22Rv1 (cell line): ENCODE measurements at regions not wholly inside any gene's neighbourhood (a gene's known extent, or its start where the extent isn't known, plus 50 kb on each side); places are given as distances from the start of the nearest gene placed in this dataset.

Experiments used
- ZFX ChIP-seq: fragments of 450-650 bp; IDR thresholded peaks from 2 replicates; pipeline ENCODE4 v1.6.1; 2017; ENCODE audit warnings: antibody characterized with exemption, borderline replicate concordance
- TF ChIP-seq, protein P1 (sequence below): fragments of 450-650 bp; IDR thresholded peaks from 2 replicates; pipeline ENCODE4 v1.5.1; 2017; ENCODE audit warnings: mild to moderate bottlenecking

DNA sequence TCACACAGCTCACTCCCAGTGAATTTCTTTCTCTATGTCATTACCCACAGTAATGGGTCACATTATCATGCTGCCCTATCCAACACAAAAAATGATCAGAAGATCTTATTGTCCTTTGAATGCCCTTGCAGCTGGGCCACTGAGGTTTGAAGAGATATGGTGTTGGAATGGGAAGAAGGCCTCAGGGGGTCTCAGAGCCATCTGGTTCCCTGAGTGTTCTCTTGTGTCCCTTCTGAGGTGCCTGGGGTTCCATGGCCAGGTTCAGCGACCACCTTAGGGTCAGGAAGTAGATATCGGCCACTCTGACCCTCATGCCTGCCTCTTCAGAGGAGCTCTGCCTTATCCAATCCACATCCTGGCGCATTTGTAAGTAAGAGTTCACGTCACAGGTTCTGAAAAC lies 232.3 kb downstream of the TJP1 start:
- TF ChIP-seq, protein P1, sequence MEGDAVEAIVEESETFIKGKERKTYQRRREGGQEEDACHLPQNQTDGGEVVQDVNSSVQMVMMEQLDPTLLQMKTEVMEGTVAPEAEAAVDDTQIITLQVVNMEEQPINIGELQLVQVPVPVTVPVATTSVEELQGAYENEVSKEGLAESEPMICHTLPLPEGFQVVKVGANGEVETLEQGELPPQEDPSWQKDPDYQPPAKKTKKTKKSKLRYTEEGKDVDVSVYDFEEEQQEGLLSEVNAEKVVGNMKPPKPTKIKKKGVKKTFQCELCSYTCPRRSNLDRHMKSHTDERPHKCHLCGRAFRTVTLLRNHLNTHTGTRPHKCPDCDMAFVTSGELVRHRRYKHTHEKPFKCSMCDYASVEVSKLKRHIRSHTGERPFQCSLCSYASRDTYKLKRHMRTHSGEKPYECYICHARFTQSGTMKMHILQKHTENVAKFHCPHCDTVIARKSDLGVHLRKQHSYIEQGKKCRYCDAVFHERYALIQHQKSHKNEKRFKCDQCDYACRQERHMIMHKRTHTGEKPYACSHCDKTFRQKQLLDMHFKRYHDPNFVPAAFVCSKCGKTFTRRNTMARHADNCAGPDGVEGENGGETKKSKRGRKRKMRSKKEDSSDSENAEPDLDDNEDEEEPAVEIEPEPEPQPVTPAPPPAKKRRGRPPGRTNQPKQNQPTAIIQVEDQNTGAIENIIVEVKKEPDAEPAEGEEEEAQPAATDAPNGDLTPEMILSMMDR, result no peak
- no peak for TF ChIP-seq ZFX
